ENCODE measurements at regions not wholly inside any gene's neighbourhood (a gene's known extent, or its start where the extent isn't known, plus 50 kb on each side); places are given as distances from the start of the nearest gene placed in this dataset.

DNA sequence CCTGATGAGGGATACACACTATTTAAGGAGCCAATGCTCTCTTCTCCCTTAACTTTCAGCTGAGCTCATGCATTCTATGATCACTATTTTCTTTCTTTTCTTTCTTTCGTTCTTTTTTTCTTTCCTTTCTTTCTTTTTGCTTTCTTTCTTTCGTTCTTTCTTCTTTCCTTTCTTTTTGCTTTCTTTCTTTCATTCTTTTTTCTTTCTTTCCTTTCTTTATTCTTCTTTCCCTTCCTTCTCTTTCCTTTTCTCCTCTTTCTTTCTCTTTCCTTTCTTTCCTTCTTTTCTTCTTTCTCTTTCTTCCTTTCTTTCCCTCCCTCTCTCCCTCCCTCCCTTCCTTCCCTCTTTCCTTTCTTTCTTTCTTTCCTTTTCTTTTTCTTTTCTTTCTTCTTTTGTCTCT, 761.2 kb downstream of the SEMA5A start (continued):
- TF ChIP-seq, protein P1, sequence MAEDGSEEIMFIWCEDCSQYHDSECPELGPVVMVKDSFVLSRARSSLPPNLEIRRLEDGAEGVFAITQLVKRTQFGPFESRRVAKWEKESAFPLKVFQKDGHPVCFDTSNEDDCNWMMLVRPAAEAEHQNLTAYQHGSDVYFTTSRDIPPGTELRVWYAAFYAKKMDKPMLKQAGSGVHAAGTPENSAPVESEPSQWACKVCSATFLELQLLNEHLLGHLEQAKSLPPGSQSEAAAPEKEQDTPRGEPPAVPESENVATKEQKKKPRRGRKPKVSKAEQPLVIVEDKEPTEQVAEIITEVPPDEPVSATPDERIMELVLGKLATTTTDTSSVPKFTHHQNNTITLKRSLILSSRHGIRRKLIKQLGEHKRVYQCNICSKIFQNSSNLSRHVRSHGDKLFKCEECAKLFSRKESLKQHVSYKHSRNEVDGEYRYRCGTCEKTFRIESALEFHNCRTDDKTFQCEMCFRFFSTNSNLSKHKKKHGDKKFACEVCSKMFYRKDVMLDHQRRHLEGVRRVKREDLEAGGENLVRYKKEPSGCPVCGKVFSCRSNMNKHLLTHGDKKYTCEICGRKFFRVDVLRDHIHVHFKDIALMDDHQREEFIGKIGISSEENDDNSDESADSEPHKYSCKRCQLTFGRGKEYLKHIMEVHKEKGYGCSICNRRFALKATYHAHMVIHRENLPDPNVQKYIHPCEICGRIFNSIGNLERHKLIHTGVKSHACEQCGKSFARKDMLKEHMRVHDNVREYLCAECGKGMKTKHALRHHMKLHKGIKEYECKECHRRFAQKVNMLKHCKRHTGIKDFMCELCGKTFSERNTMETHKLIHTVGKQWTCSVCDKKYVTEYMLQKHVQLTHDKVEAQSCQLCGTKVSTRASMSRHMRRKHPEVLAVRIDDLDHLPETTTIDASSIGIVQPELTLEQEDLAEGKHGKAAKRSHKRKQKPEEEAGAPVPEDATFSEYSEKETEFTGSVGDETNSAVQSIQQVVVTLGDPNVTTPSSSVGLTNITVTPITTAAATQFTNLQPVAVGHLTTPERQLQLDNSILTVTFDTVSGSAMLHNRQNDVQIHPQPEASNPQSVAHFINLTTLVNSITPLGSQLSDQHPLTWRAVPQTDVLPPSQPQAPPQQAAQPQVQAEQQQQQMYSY (CRISPR knock-in tag; IDR thresholded peaks at IDR 0.05), result no peak
- TF ChIP-seq TARDBP (IDR thresholded peaks at IDR 0.05; ENCODE audit: borderline replicate concordance) (no peak), NFYA (IDR thresholded peaks at IDR 0.05; ENCODE audit: borderline replicate concordance, low read depth, low read length) (no peak), PAX8 (IDR thresholded peaks at IDR 0.05) (no peak), RAD21 (IDR thresholded peaks at IDR 0.05; ENCODE audit: insufficient read depth, low read depth, low read length) (no peak)
- TF ChIP-seq, protein P2, sequence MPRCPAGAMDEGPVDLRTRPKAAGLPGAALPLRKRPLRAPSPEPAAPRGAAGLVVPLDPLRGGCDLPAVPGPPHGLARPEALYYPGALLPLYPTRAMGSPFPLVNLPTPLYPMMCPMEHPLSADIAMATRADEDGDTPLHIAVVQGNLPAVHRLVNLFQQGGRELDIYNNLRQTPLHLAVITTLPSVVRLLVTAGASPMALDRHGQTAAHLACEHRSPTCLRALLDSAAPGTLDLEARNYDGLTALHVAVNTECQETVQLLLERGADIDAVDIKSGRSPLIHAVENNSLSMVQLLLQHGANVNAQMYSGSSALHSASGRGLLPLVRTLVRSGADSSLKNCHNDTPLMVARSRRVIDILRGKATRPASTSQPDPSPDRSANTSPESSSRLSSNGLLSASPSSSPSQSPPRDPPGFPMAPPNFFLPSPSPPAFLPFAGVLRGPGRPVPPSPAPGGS (IDR thresholded peaks at IDR 0.05; ENCODE audit: borderline replicate concordance, insufficient read depth, low read depth, low read length, poor library complexity, severe bottlenecking), result no peak
- TF ChIP-seq, protein P3, sequence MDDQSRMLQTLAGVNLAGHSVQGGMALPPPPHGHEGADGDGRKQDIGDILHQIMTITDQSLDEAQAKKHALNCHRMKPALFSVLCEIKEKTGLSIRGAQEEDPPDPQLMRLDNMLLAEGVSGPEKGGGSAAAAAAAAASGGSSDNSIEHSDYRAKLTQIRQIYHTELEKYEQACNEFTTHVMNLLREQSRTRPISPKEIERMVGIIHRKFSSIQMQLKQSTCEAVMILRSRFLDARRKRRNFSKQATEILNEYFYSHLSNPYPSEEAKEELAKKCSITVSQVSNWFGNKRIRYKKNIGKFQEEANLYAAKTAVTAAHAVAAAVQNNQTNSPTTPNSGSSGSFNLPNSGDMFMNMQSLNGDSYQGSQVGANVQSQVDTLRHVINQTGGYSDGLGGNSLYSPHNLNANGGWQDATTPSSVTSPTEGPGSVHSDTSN (IDR thresholded peaks at IDR 0.05; ENCODE audit: insufficient replicate concordance, low read depth, low read length), result no peak

Measured in GM12878 (cell line).